SIG-M5 treated with dmso at 0.1 percent for 504 hours (cell line): ENCODE measurements at regions not wholly inside any gene's neighbourhood (a gene's known extent, or its start where the extent isn't known, plus 50 kb on each side); places are given as distances from the start of the nearest gene placed in this dataset.
"Not testable (repeated sequence)": the region's sequence is repeated elsewhere in the genome, so short reads cannot be mapped to it uniquely, and the experiment has no call there.

Source experiments
- DNase-seq: peaks from one replicate; lab custom pipeline; 2025; ENCODE audit not compliant: unreplicated experiment; lab: John Stamatoyannopoulos, UW

DNA sequence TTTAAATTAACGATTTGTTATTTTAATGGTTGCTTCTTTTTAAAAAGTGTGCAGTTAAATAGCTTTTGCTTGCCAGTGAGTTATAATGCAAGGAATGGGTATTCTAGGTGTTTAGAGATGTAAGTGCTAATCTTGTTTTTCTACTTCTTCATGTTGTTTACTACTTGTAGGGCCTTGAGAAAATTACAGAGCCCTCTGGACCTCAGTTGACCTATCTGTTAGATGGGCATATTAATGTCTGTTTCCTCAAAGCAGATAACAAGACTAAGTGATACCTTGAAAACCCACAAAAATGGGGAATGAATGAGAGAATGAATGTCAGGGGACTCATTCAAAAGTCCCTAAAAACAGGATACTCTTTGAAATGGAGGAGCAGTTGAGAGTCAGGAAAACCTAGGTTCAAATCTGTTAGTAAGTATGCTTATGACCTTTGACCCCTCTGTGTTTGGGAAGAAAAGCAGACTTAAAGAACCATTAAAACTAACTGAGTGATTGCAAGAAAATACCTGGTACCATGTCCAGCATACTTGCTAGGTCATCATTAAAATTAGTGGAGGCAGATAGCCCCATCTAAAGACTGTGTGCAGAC, 419.5 kb downstream of the EDEM1 start:
- no peak for DNase-seq

DNA sequence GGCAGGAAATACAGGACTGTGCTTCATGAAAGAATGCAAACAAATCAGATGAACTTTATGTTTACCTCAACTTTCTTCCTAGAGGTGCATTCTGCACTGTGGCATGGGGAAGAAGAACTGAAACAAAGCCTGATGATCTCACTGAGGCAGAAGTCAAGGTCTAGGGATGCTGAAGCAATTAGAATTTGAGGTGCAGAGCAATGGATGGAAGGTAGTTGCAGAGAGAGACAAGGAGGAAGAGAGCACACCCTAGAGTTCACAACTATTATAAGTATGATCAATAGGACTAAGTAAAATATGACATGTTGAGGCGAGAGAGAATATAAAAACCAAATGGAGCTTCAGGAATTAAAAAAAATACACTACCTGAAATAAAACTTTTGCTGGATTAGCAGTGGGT, 420.1 kb downstream of the EDEM1 start:
- peak; percentile 23 for DNase-seq

DNA sequence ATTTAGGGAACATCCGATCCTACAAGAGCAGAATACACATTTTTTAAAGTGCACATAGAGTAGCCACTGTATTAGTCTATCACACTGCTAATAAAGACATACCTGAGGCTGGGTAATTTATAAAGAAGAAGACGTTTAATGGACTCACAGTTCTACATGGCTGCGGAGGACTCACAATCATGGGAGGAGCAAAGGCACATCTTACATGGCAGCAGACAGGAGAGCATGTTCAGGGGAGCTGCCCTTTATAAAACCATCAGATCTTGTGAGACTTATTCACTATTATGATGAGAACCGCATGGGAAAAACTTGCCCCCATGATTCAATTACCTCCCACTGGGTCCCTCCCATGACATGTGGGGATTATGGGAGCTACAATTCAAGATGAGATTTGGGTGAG, 421.5 kb downstream of the EDEM1 start:
- not testable (repeated sequence) for DNase-seq

DNA sequence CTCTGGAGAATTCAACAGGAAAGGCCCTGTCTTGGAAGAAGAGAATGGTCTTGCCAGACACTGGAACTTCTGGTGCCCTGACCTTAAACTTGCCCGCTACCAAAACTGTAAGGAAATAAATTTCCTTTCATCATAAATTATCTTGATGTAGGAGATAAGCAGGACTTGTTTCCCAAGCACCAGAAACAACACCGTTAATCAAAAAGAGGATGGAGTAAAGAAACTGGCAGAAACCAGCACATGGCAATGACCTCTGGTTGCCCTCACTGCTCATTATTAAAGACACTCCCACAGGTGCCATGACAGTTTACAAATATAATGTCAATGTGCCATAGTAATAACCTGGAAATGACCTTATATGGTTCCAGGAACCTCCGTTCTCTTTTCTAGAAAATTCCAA, 426.1 kb downstream of the EDEM1 start:
- DNase-seq, result no peak

DNA sequence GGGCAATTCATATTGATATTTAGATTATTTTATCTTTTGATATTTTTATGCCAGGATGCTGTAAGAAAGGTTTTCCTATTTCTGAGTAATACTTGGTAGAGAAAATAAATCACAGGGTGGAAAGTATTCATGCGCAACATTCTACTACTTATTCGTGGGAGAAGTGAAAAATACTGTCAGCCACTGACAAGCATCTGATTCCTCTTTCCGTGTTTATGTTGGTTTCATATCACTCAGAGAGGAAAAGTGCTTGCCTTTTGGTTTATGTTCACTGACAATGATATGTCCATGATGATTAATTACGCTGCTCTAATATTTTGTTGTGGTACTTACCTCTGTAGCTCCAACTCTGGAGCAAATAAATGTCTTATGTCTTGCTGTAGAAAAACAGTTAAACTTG, 429.4 kb downstream of the EDEM1 start:
- DNase-seq, result no peak

DNA sequence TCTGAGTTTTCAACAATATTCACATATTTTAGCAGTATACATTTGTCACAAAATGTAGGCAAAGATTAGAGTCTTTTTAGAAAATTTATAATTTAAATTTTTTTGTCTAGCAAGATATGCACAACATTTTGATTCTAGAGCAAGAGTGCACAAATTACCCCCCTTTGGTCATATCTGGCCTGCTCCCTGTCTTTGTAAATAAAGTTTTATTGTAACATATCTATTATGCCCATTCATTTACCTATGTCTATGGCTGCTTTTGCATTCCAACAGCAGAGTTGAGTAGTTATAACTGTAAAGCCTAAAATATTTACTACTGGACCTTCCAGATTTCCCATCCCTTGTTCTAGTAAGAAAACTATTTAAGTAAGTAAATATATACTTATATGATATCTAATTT, 430.7 kb downstream of the EDEM1 start:
- DNase-seq, result no peak

DNA sequence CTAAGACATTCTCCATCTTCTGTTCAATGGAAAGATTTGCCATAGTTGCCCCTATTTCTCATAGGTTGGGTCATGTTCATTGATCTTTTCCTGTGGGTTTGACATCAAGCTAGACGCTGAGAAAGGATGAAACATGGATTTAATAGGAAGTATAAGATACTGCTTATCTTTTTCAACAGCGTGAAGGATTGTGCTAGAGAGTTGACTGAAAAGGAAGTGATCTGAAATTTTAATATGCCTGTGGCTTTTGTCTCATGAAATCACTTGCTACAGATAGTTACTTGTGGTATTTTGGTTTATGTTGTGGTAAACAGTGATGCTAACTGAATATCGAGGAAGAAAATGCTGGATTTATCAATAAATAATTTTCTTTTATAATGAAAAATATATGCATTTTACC, 442.9 kb downstream of the EDEM1 start:
- no peak for DNase-seq

DNA sequence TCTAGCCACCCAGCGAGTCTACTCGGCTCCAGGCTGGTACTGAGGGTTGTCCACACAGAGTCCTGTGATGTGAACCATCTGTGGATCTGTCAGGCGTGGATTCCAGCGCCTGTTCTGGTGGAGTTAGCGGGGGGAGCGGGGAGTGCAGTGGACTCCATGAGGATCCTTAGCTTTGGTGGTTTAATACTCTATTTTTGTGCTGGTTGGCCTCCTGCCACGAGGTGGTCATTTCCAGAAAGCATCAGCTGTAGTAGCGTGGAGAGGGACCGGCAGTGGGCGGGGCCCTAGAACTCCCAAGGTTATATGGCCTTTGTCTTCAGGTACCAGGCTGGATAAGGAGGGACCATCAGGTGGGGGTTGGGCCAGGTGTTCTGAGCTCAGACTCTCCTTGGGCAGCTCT, 446.5 kb downstream of the EDEM1 start:
- no peak for DNase-seq

DNA sequence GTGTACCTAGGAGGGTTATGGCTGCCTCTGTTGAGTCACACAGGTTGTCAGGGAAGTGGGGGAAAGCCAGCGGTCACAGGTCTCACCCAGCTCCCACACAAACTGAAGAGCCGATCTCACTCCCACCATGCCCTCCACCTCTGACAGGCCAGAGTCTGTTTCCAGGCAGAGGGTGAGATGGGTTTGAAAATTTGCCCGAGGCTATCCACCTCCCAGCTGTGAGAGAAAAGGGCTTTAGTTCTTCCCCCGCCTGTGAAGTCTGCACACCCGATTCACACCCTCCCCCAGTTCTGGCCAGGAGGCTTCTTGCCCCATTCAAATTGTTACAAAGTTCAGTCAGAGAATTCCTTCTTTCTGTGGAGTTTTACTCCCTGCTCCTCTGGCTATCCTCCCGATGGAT, 446.9 kb downstream of the EDEM1 start:
- no peak for DNase-seq

DNA sequence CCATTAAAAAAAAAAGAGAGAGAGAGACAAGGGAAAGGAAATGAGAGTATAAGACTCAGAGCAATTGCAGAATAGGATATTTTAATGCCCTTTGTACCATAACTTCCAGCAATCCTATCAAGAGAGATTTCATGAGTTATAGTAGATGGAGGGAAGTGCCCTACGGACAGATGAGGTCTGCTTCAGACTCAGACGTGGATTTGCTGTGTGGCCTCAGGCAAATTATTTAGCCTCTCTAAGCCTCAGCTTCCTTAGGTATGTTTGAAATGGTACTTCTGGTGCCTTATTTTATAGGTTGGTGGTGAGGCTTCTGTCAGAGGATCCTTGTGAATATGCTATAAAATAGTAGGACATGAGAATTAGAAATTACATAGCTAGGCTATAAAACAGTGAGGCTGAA, 448.2 kb downstream of the EDEM1 start:
- DNase-seq, result no peak

DNA sequence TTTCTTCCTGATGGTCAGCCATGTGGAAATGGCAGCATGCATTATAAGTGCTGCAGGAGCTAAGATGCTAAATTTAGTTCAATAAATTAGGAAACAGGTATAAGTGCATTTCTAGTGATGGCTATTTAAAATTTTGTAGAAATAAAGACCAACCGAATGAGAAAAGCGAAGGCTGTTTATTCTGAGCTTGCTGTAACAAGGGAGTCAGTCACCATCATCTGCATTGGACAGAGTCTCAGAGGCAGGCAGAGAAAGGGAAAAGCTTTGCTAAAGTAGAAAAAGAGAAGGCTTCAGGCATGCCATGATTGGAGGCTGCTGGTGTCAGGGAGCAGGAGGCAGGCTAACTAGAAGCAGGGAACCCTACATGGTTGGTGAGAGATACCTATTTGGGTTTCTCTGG, 451.0 kb downstream of the EDEM1 start:
- DNase-seq, result no peak

DNA sequence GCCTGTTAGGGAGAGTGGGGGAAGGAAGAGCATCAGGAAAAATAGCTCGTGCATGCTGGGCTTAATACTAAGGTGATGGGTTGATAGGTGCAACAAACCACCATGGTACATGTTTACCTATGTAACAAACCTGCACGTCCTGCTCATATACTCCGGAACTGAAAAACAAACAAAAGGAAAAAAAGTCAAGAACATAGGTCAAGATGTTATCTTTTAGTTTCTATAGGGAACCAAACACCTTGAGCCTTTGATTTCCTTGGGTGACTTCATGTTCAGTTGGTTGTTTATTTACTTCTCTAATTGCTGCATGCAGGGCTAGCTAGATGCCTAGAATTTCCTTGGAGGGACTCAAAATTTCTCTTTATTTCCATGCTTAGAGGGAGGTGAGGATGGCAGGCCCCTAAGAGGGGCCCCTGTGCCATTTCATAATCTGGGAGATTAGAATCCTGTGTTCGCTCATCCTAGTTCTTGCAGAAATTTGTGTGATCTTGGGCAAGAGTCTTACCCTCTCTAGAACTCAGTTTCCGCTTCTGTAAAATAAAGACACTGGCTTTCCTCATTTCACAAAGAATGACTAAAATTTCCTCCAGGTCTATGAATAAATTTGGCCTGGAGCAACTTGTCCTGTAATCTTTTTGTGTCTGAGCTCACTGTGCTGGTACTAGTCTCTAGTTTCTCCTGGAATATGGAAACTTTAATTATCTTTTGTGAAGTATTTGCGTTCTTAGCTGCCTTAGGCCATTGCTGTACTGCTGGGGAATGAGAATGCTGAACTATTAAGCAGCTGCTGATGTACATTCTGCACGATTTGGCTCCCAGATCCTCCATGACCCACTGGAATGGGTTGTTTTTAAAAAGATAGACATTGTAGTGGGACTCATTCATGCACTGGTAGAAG, 457.5 kb downstream of the EDEM1 start:
- peak; percentile 82 for DNase-seq

DNA sequence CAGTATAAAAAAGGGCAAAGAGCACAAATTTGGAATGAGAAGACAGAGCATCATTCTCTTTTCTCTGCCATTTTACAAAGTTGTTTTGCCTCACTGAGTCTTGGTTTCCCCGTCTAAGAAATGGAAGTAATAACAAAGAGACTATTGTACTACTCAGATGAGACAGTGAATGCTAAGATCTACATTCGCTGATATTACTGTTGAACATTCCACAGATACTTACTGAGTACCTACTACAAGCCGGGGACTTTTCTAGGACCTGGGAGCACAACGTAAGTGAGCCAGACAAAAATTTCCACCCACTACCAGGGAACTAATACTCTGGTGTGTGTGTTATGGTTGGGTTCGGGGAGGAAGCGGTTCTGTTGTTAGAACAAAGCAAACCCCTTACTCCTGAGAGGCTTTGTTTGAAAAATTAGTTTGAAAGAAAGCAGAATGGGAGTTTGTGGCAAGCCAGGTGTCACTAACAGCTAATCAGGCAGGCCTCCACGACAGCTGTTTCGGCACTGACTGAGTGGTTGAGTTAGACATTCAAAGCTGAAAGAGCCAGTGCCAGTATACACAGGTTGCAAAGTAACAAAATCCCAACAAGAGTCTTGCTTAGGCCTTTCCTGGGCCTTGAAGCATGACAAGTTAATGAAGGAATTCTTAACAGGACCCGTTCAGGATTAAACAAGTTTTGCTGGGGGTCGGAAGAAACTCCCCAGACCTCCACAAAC, 458.3 kb downstream of the EDEM1 start:
- no peak for DNase-seq

DNA sequence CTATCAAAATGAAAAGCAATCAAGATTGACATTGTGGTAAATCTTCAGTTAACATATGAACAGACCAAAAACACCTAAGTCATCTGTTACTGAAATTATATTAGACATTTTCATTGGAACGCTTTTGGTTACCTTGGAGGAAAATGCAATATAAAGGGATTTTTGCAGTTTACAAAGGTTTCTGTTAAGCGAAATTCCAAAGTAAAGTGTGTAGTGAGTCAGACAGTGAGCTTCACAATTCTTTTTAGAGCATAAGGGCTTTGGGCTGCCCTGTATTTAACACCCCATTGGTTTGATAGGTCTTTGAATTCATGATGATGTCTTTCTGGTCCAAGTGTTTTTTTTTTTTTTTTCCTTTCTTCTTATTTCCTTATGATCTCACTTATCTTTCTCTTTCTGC, 462.8 kb downstream of the EDEM1 start:
- no peak for DNase-seq

DNA sequence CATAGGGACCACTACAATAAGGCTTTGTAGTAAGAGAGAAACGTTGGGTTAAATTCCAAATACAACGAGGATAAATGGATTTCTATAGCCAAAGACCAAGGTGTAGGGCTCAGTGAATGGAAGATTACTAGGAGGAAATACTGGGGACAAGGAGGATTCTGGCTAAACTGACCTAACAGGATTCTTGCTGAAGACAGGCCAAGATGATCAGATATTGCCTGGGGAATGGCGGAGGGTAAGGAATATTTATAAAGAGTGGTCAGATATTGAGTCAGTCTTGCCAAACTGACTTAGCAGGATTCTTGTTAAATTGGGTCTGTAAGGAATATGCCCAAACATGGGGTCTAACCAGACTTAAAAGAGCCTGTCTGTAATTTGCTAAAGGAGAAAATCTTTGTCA, 463.8 kb downstream of the EDEM1 start:
- DNase-seq, result no peak

DNA sequence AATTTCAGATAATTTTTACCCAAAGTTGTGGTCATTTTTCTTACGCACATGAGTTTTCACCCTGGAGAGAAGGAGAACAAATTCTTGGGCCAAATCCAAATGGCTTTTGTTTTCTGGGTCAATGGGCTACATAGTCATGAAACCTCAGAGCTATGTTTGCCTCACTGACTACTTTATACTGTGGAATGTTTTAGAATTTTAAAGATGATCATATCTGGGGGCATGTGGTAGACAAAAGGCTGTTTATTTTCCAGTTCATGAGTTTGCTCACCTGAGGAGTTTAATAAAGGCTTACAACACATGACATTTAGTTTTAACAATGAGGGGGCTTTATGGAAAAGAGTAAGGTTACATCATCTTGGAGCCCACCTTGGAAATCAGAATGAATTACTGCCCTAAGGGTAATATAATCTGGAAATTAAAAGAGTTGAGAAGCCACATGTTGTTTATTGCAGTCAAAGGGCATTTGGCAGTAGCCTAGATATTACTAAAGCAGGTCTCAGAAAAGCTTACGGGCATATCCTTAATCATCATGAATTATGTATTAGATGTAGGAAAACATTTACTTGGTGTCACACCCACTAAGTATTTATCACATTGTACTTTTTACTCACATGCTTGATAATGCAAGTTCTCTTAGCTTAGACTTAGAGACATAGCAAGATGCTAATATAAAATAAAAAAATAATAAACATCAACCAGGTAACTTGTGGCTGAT, 466.1 kb downstream of the EDEM1 start:
- no peak for DNase-seq

DNA sequence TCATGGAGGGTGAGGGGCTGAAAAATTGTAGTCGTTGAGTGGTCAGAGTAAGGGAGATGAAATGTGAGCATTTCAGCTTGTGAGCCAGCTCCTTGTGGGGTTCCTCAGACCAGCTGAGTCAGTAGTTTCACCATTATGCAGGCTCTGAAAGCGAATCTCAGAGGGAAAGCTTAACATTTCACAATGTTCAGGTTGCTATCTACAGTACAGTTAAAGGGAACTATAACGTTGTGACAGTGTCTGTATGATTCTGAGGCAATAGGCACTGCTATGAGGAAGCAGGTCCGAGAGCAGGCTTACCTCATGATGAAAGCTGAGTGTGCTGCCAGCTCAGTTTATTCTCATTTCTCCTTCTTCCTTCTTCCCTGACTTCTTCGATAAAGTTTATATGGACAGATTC, 469.6 kb downstream of the EDEM1 start:
- DNase-seq, result peak; percentile 97

DNA sequence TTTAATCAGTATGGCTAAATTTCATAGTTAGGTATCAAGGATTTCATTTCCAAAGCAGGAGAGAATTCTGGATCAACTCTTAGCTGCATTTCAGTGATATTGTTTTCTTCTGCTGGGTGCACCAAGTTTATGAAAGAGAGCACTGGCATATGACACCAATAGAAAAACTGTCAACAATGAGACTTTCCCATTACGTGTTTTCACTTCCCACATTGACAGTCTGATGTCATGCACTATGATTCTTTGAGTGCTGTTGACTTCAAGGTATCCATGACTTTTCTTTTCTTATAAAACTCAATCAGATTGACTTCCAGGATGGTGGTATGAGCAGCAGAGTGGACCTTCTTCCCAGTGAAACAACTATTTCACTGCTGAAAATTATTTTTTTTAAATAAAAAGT, 476.1 kb downstream of the EDEM1 start:
- no peak for DNase-seq

DNA sequence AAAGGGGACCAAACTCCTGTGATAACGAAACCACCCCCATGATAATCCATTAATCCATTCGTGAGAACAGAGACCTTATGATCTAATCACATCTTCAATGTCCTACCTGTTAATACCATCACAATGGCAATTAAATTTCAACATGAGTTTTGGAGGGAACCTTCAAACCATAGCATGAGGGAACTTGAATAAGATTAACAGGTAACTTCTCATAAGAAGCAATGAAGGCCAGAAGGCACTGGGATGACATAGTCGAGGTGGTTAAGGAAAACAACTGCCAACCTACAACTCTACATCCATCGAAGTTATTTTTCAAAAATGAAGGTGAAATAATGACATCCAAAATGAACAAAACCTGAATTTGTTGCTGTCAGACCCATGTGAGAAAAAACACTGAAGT, 478.9 kb downstream of the EDEM1 start:
- DNase-seq, result no peak

DNA sequence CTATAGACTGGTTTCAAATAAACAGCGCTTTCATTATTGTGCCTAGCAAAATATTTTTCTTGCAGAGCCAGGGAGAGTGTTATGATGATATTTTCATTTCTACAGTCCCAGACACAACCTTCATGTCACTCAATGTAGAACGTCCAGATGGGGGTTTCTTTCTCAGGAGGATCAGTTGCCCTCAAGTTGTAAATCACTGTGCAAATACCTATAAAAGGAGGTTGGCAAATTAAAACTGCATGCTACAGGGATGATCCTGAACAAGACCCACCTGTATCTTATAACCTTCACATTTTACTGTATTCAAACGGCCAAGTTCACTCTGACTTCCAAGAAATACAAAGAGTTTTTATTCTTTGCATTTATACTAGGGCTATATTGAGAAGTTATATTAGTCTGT, 486.0 kb downstream of the EDEM1 start:
- DNase-seq, result no peak

DNA sequence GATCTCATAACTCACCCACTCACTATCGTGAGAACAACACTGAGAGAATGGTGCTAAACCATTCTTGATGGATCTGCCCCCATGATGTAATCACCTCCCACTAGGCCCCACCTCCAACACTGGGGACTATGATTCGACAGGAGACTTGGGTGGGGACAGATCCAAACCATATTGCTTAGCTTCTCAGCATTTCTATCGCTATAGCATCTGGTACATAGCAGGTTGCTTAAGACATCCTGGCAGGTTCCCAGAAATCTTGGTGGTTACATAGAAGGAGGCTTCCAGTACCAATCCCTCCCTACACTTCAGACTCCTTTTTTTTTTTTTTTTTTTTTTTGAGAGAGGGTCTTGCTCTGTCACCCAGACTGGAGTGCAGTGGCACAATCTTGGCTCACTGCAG, 487.8 kb downstream of the EDEM1 start:
- no peak for DNase-seq

DNA sequence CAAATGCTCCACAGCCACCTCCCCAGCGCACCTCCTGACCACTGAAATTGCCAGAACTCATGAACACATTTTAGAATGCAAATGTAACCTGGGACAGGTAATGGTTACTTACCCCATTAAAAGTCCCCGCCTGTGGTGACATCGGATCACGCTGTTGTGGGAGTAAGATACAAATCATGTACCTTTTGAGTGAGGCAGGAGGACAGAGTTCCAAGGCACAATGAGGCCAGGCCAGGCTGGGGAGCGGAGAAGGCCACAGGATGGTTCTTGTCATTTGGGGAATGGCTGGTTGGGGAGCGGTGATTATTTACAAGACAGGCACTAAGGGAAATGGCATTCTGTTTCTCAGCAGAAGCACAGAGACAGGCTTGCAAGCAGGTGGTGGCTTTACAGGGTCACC, 490.0 kb downstream of the EDEM1 start:
- no peak for DNase-seq
